ENCODE measurements at regions not wholly inside any gene's neighbourhood (a gene's known extent, or its start where the extent isn't known, plus 50 kb on each side); places are given as distances from the start of the nearest gene placed in this dataset.
"Not testable (repeated sequence)": the region's sequence is repeated elsewhere in the genome, so short reads cannot be mapped to it uniquely, and the experiment has no call there.

GRCh38 chr14:106764968-106765369 lies 1238.6 kb downstream of the TMEM121 start:
- DNase-seq (ENCODE audit: extremely low read depth, low read depth); H3K4me3 ChIP-seq (replicated peaks; ENCODE audit: low read depth, low read length): not testable (repeated sequence)
- peak; percentile 34 for TF ChIP-seq CTCF (IDR thresholded peaks at IDR 0.05; ENCODE audit: low read depth, low read length, missing control alignments)

- no peak for DNase-seq (ENCODE audit: extremely low read depth, low read depth)
- no peak overlapping the region for H3K4me3 ChIP-seq (replicated peaks; ENCODE audit: low read depth, low read length)
- TF ChIP-seq CTCF (IDR thresholded peaks at IDR 0.05; ENCODE audit: low read depth, low read length, missing control alignments), result no peak
Measured at GRCh38 chr14:106766145-106766544, 1239.8 kb downstream of the TMEM121 start.

GRCh38 chr14:106766551-106767277 lies 1240.3 kb downstream of the TMEM121 start:
- H3K4me3 ChIP-seq (replicated peaks; ENCODE audit: low read depth, low read length); DNase-seq (ENCODE audit: extremely low read depth, low read depth): not testable (repeated sequence)

- not testable (repeated sequence) for H3K4me3 ChIP-seq (replicated peaks; ENCODE audit: low read depth, low read length); DNase-seq (ENCODE audit: extremely low read depth, low read depth)
Measured at GRCh38 chr14:106768230-106768629, 1241.8 kb downstream of the TMEM121 start.

GRCh38 chr14:106768972-106769700 lies 1242.8 kb downstream of the TMEM121 start:
- not testable (repeated sequence) for DNase-seq (ENCODE audit: extremely low read depth, low read depth); H3K4me3 ChIP-seq (replicated peaks; ENCODE audit: low read depth, low read length)

GRCh38 chr14:106770158-106770672 lies 1243.8 kb downstream of the TMEM121 start:
- H3K4me3 ChIP-seq (replicated peaks; ENCODE audit: low read depth, low read length); DNase-seq (ENCODE audit: extremely low read depth, low read depth): not testable (repeated sequence)

GRCh38 chr14:106774889-106775480 lies 1248.6 kb downstream of the TMEM121 start:
- DNase-seq (ENCODE audit: extremely low read depth, low read depth); H3K4me3 ChIP-seq (replicated peaks; ENCODE audit: low read depth, low read length): not testable (repeated sequence)

GRCh38 chr14:106776395-106776983 lies 1250.1 kb downstream of the TMEM121 start:
- TF ChIP-seq CTCF (IDR thresholded peaks at IDR 0.05; ENCODE audit: low read depth, low read length, missing control alignments), result no peak
- no peak overlapping the region for H3K4me3 ChIP-seq (replicated peaks; ENCODE audit: low read depth, low read length)
- no peak for DNase-seq (ENCODE audit: extremely low read depth, low read depth)

- TF ChIP-seq CTCF (IDR thresholded peaks at IDR 0.05; ENCODE audit: low read depth, low read length, missing control alignments), result no peak
- no peak for DNase-seq (ENCODE audit: extremely low read depth, low read depth)
- no peak overlapping the region for H3K4me3 ChIP-seq (replicated peaks; ENCODE audit: low read depth, low read length)
Measured at GRCh38 chr14:106778986-106779385, 1252.6 kb downstream of the TMEM121 start.

Data from HFF-Myc (cell line).